ENCODE measurements at regions not wholly inside any gene's neighbourhood (a gene's known extent, or its start where the extent isn't known, plus 50 kb on each side); places are given as distances from the start of the nearest gene placed in this dataset.

DNA sequence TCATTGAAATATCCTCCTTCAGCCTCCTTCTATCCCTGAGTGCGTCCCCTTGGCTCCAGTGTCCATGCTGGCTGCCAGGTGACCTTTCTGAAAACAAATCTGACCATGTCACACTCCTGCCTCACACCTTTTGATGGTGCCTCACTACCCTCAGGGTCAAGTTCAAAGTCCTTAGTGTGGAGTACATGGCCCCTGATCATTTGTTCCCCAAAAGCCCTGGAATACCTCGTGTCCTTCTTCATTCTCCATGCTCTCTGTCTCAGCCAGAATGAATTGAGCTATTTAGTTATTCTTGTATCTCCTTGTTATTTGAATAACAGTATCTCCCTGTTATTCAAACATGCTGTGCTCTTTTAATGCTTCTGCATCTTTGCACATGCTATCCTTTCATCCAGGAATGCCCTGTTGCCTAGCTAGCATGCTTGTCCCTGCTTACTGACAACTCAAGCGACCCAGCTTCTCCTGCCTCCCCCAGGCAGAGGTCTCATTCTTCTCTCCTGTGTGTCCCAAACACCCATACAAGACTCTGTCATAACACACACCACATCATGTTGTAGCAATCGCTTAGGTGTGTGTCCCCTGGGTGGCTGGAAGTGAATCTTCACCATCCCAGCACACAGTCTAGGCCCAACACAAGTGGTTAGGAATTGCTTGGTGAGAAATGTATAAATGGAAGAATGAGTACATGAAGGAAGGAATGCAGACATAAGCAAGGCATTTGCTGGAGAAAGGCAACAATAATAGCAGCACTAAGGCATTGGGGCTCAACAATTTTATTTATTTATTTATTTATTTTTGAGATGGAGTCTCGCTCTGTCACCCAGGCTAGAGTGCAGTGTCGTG is 144.0 kb downstream of the DDX1 start:
- DNase-seq: no peak

DNA sequence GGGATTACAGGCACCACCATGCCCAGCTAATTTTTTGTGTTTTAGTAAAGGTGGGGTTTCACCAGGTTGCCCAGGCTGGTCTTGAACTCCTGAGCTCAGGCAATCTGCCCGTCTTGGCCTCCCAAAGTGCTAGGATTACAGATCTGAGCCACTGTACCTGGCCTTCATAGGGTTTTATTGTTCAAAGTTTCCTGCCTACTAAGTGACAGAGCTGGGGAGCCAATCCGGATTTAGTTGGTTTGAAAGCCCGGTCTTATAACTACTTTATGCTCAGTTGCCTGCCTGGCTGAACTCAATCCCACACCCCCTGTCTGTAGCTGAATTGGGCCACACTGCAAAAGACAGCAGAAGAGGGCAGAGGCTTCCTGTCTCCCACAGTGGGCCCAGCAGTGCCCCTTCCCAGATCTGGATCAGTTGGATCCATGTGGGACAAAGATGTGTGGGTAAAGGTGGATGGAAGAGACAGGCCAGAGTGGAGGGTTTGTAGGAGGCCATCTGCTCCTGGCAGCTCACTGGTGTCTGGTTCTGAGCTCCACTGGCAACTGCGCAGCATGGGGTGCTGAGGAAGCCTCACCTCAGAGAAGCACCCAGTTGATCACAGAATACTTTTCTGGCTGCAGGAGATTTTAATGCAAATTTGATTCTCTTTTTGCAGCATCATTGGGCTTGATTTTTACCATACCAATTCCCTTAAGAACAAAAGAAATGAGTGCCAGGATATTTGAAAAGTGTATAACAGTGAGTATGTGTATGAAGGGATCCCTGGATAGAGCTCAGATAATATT is 144.9 kb downstream of the DDX1 start:
- DNase-seq: no peak

DNA sequence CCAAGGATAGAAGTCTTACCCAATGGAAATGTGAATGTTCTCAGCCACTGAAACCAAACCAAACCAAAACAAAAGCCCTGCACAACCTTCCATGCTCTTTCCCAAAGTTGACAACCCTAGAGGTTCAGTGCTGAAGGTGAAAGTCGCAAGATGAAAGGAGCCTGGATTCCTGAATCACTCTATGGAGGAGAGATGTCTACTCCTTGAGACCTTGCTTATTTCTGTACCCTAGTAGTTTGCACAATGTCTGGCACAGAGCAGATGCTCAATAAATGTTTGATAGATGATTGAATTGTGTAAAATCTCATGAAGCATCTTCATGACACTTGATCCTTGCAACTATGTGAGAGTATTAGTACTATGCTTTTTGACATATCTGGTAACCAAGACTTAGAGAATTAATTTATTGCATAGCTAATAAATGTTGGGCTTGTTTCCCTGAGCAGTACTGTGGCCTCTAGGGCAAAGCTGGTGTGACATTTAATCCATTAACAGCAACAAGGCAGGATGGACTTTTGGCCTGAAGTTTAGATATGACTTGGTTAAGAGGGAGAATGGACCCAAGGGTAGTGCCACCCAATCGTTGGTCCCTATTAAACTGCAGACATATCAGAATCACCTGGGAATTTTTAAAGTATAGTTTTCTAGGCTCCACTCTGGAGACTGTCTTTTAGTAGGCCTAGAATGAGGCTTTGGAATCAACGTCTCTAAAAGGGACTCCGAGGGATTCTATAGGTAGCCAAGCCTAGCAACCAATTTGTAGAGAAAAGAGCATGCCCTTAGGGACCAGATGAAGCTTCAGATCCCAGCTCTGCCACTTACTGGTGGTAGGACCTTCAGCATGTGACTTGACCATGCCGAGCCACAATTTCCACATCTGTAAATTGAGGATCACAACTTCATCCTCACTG is 145.9 kb downstream of the DDX1 start:
- no peak for DNase-seq

DNA sequence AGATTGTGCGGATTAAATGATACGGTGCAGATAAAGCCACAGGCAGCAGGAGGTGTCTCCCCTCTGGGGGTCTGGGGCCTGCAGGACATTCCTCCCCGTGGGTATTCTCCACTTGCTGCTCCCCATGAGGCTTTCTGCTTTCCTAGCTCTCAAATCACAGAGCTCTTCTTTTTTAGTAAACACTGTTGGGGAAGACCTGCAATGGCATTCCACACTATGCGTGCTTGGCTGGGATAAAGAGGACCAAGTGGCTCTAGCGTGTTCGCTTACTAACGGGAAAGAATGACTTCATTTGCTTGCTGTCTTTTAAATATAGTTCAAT is 146.5 kb downstream of the DDX1 start:
- DNase-seq: no peak

DNA sequence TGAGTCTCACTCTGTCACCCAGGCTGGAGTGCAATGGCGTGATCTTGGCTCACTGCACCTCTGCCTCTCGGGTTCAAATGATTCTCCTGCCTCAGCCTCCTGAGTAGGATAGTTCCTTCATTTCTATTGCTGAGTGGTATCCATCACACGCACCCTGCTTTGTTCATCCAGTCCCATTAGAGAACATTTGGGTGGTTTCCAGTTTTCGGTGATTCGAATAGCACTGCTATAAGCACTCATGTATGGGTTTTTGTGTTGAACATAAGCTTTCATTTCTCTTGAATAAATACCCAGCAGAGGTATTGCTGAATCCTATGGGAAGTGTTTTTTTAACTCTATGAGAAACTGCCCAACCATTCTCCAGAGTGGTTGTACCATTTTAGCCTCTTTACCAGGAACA is 147.3 kb downstream of the DDX1 start:
- no peak for DNase-seq

DNA sequence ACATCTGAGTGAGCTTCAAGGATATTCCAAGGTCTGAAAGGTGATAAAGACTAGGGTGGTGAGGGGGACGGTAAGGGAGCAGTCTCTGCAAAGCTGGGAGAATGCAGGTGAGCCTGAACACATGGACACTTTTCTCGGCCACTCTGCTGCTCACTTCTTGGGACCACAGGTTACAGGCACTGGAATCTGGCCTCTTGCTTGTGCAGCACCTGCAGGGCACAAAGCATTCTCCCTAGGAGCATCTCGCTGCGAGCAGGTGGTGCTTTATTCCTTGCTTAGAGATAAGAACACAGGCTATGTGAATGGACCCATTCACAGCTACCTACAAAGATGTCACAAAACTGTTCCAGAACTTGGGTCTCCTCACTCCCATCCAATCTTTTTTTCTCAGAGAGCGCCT is 153.2 kb downstream of the DDX1 start:
- no peak for DNase-seq

DNA sequence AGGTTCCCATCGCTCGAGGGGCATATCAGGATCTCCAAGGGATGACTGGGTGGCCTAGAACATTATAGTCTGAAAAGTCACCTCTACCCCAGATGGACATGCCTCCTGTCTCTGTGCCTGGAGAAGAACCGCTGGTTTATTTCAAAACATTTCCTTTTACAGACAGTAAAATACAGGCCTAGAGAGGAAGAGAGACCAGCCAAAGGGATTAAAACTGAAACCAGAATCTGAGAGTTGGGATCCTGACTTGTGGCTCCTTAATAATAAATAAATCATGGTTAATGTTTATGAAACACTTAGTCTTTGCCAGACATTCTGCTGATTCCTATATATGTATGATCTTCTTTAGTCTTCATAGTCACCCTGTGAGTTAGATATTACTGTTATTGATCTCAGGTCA is 153.7 kb downstream of the DDX1 start:
- no peak for DNase-seq

DNA sequence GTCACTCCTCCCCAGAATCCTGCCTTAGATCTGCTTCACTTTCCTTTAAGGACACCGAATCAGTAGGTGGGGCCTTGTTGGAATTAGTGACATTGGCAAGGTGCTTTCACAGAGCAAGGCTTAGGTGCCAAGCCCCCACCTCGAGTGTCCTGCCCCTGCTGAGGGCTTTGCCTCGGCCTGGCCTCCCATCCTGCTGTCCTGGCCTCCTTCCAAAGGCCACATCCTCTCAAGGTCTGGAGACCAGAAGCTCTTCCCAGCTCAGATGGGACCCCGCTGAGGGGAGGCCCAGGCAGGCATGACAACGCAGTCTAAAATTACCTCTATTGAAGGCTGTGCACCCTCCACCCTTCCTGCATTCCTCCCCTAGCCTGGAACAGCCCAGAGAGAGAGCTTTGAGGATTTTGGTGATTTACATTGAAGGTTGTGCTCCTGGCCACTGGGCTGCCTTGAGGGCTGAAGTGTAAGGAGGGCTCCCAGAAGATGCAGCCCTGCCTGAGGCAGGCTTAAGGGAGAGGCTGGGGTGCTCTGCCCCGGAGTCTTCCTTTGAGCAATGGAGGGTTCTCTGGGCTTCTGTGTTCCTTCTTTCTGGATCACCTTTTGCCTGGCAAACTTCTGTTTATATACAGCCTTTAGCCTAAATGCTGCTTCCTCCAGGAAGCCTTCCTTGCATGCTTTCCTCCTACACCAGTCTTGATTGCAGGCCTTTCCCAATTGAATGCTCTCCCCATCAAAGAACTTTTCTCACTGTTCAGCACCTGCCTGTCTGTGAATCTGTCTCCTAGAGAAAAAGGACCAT is 154.4 kb downstream of the DDX1 start:
- DNase-seq: no peak

DNA sequence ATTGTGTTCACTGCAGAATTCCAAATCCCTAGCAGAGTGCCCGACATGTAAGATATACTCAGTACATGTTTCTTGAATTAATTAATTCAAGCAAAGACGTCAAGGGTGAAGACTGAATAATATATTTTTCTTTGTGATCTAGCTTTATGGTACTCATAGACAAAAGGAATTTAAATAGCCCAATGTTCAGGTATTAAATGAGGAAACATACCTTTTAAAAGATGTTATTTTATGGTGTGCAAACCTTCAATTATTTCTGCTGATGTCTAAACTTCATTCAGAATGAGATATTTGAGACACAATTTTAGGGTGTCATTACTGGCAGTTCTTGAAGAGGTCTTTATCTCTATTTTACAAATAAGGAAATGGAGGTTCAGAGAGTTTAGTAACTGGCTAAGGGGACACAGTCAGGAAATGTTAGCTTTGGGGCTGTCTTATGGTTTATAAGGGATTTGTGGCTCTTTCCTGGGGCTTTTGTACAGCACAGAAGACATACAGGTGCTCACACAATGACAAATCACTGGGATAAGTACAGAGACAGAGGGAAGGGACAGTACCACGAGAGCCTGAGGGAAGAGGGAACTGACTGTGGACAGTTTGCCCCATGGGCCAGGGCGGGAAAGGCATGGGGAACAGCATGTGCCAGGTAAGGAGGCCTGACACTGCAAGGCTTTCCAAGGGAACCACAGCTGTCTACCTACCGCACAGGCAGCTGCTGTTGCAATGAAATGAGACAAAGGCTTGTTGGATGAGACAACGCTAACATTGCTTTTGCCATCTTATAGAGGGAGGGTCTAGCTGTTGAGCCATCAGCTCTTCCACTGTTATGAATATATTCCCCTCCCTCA is 155.3 kb downstream of the DDX1 start:
- no peak for DNase-seq

DNA sequence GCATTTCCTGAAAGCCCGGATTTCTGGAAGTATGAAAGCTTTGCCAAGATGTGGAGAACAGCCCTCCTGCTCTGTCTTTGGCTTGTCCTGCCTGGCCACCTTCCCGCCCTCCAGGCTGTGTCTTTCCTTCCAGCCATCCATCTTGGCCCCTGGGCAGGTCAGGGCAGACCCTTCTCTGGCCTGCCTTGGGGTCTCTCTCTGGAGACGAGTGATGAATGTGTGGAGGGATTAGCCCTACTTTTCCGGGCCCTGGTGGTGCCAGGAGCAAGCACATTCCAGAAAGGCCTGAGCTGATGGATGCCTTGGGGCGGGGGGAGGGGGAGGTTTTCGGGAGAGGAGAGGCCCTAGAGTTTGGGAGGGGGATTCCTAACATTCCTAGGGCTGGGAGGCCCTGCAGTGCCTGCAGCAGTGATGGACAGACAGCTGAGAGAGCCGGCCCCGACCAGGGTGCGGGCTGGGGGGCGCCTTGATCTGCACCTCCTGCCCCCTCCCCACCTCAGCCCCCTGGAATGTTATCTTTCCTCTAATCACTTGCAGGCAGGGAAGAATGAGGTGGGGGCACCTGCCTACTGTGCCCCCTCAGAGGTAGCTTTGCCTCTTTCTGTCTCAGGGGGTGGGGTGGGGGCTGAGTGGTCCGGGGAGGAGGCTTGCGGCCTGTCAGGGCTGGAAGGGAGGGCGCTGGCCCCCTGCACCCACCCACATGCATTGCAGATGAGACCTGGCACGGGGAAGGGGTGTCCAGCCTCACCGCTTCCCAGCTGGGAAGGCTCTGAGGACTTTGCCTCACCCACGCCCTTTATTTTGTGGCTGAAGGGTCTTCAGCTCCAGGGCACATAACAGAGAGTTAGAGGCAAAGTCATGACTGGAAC is 156.2 kb downstream of the DDX1 start:
- DNase-seq: no peak

DNA sequence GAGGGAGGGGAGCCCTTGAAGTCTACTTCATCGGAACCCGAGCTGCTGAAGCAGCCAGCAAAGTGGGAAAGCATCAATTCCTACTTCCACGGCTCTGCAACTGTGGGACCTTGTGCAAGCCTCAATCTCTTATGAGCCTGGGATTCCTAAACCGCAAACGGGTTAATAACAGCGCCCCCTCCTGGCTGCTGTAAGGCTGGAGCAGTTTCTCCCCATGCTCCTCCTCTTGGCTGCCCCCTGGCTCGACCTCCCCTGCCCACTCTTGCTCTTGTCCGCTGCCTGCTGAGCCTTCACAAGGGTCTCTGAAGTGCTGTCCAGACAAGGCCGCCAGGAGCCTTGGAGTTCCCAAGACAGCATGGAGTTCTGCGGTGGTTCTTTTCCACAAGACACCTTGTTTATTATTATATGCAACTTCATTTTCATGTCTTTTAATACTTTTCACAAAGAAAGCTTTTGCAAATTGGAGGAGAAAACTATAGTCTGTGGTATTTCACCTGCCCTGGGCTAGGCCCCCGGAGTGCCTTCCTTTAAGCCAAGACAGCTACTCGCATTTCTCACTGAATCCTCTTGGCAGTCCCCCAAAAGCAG is 157.2 kb downstream of the DDX1 start:
- no peak for DNase-seq

DNA sequence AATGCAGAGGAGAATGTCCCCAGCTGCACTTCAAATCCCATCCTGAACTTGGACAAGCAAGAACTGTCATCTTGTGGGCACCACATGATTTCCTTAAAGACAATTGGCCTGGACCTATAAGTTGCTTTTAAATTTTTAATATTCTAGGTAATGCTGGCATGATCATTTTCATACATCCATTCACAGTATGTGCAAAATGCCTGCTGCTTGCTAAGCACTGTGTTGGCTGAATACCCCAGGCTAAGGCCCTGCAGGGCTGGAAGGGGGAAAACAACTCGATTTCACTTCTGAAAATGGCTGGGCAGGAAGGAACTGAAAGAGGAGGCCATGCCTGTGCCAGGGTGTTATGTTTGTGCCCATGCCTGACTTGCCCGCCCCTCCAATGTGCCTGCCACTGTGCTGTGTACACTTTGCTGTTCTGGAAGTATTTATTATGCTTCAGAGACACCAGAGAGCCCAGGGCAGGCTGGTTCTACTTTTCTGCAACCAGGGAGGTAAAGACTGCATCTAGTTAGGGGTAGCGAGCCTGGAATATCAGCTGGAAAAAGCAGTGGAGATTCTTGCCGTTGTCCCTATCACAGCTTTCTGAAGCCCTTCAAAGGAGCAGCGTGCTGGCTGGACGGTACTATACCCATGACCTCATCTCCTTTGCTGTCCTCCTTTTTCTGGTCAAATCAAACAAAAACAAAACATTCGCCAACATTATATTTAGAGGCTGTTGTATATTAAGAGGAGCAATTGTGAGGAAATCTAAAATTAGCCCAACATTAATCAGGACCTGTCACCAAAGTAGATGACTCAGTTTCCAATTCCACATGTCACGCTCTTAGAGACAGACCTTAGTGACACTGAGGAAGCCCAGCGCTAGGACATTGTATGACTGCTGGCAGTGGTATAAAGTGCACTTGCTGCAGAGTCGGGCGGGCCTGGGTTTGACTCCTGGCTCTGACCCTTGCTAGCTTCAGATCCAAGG is 158.1 kb downstream of the DDX1 start:
- no peak for DNase-seq

DNA sequence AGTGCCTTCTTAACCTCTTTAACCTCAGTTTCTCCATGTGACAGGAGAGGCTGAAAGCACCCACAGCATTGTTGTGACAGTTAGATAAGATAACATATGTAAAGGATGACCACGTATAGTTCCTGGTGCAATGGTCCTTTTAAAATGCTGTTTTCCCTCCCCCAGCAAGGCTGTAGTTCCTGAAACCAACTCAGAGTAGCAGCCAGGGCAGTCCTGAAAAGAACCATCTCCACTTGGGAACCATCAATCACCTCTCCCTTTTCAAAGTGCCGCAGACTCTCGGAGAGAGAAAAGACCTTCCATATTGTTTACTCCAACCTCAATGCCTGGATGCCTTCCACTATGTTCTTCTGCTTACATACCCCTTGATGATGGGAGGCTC is 158.8 kb downstream of the DDX1 start:
- no peak for DNase-seq

DNA sequence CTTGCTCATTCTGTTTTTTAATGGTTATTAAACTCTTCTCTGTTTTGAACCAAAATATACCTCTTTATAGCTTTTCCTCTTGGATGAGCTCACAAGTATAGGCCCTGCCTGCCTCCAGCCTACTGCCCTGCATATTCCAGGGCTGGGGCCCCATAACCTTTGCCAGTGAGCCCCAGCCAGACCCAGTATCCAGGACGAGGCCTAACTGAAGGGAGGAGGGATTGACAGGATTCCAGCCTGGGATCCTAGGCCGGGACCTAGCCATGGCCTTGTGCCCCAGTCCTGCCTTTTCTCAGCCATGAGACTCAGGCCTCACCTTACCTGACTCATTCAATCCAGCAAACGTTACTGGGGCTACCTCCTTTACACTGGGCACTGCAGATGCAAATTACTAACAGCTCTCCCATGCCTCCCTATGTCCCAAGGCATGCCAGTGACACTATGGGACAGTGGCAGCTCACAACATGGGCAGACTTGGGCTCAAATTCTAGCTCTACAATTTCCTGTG is 159.2 kb downstream of the DDX1 start:
- no peak for DNase-seq

DNA sequence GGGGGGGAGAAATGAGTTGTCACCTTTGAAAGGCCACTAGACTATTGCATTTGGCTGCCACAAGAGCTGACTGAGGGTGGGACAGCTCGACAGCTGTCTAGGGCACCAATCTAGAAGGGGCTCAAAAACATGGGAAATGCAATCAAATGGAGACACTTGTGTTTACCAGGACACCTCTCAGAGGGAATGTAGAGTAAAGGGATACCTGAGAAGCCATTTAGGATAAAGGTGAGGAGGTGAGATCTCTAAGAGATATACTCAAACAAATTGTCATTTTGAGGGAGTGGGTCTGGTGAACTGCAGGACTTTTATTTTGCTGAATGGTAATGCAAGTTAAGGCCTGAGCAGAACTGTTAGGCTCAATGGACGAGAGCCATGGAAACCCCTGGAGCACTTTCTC is 159.8 kb downstream of the DDX1 start:
- no peak for DNase-seq

DNA sequence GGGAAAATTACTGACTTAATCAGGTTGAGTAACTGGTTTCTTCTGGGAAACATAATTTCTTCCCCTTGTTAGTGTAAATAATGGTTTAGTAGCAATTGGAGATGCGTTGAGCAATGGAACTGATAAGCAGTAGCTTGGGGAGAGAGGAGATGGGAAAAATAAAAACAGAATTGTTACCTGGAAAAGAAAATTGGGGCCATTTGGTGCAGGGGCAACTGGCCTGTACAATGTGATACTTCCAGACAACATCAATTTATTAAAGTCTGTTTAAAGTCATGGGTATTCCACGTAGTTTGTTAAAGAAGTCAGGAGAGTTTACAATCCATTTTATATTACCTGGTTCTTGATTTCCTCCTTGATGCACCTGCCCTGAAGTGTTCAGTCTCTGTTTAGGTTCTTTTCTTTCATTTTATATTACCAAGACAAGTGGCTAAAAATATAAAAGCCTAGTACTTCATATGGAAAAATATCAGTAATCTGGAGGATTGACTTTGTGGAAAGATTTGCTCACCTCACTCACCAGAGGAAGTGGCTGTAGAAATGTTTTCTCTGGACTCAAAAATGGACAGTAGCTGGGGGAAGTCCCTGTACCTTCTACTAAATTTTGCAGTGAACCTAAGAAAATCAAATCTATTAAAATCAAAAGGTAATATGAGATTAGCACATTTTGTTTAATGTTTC is 161.0 kb downstream of the DDX1 start:
- DNase-seq: no peak

DNA sequence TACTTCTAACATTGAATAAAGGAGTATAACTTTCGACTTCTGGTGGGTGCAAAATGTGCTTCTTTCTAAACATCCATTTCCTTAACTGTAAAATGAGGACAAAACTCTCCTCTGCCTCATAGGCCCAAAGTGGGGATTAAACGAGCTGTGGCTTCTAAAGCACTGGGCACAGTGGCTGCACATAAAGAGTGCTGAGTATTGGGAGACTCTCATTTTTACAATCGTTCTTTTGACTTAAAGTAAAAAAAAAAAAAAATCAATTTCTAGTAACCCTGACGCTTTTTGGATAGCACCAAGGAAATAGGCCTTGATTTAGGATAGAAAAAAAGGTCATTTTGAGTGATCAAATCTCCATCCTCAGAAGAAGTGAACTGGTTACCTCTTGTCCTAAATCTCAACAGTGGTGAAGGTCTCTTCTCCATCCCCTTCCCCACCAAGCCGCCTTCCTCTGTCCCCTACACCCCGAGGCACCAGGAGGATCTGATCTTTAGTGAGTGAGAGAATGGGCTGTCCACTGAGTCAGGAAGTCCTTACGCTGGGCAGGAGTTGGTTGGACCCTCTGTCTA is 161.6 kb downstream of the DDX1 start:
- DNase-seq: no peak
